ENCODE measurements at regions not wholly inside any gene's neighbourhood (a gene's known extent, or its start where the extent isn't known, plus 50 kb on each side); places are given as distances from the start of the nearest gene placed in this dataset.

GRCh38 chr9:80881940-80882339, 807.4 kb downstream of the TLE1 start:
- no peak for DNase-seq (ENCODE audit: low spot score)
- ATAC-seq, result no peak

GRCh38 chr9:80881320-80881719, 808.0 kb downstream of the TLE1 start:
- no peak for ATAC-seq
- no peak for DNase-seq (ENCODE audit: low spot score)

GRCh38 chr9:80878556-80878955, 810.8 kb downstream of the TLE1 start:
- no peak for DNase-seq (ENCODE audit: low spot score)
- no peak for ATAC-seq

- ATAC-seq (no peak), DNase-seq (ENCODE audit: low spot score) (no peak)
These were observed 813.4 kb downstream of the TLE1 start for GRCh38 chr9:80875947-80876346.

GRCh38 chr9:80874276-80874675, 815.1 kb downstream of the TLE1 start:
- DNase-seq (ENCODE audit: low spot score), result no peak
- ATAC-seq, result no peak

- no peak for DNase-seq (ENCODE audit: low spot score)
- ATAC-seq, result no peak
These were observed 815.5 kb downstream of the TLE1 start for GRCh38 chr9:80873861-80874260.

GRCh38 chr9:80871596-80871995, 817.8 kb downstream of the TLE1 start:
- ATAC-seq, result no peak
- no peak for DNase-seq (ENCODE audit: low spot score)

- DNase-seq (ENCODE audit: low spot score) (no peak), ATAC-seq (no peak)
These were observed 821.6 kb downstream of the TLE1 start for GRCh38 chr9:80867731-80868130.

- ATAC-seq, result no peak
- no peak for DNase-seq (ENCODE audit: low spot score)
These were observed 822.6 kb downstream of the TLE1 start for GRCh38 chr9:80866576-80867227.

GRCh38 chr9:80866121-80866520, 823.2 kb downstream of the TLE1 start:
- DNase-seq (ENCODE audit: low spot score) (no peak), ATAC-seq (no peak)

- ATAC-seq (no peak), DNase-seq (ENCODE audit: low spot score) (no peak)
These were observed 846.3 kb downstream of the TLE1 start for GRCh38 chr9:80843028-80843427.

GRCh38 chr9:80842389-80842788, 847.0 kb downstream of the TLE1 start:
- DNase-seq (ENCODE audit: low spot score), result no peak
- ATAC-seq, result no peak

GRCh38 chr9:80841888-80842287, 847.5 kb downstream of the TLE1 start:
- DNase-seq (ENCODE audit: low spot score) (no peak), ATAC-seq (no peak)

- ATAC-seq (no peak), DNase-seq (ENCODE audit: low spot score) (no peak)
These were observed 849.3 kb downstream of the TLE1 start for GRCh38 chr9:80839821-80840675.

GRCh38 chr9:80836013-80836412, 853.3 kb downstream of the TLE1 start:
- ATAC-seq (no peak), DNase-seq (ENCODE audit: low spot score) (no peak)

- no peak for DNase-seq (ENCODE audit: low spot score)
- ATAC-seq, result no peak
These were observed 857.6 kb downstream of the TLE1 start for GRCh38 chr9:80831751-80832150.

GRCh38 chr9:80811656-80812055, 877.7 kb downstream of the TLE1 start:
- DNase-seq (ENCODE audit: low spot score), result no peak
- no peak for ATAC-seq

- ATAC-seq, result no peak
- DNase-seq (ENCODE audit: low spot score), result no peak
These were observed 878.3 kb downstream of the TLE1 start for GRCh38 chr9:80811003-80811402.

GRCh38 chr9:80806671-80807070, 882.7 kb downstream of the TLE1 start:
- no peak for ATAC-seq
- DNase-seq (ENCODE audit: low spot score), result no peak

GRCh38 chr9:80804873-80805272, 884.5 kb downstream of the TLE1 start:
- ATAC-seq (no peak), DNase-seq (ENCODE audit: low spot score) (no peak)

- no peak for DNase-seq (ENCODE audit: low spot score)
- no peak for ATAC-seq
These were observed 891.3 kb downstream of the TLE1 start for GRCh38 chr9:80797831-80798688.
